Motor neuron (in vitro differentiated cells): ENCODE measurements at regions not wholly inside any gene's neighbourhood (a gene's known extent, or its start where the extent isn't known, plus 50 kb on each side); places are given as distances from the start of the nearest gene placed in this dataset.
A peak's percentile ranks its signal among the peaks of the same experiment; 100 is the strongest.

Experiments used
- ATAC-seq, 8 experiments: fragments of 200-7000 bp; cut with Tn5 transposase; replicated peaks in 6 of 8; 2 replicates each; pipeline ENCODE4 v1.8.0; 2021; ENCODE audit warnings: mild to moderate bottlenecking in 8 of 8, moderate library complexity in 8 of 8
- H3K27ac ChIP-seq, 2 donors: fragments of 250-450 bp; sonication (Bioruptor Pico); 2 replicates each; pipeline ENCODE4 v1.9.0; 2021; ENCODE audit warnings: antibody characterized with exemption in 2 of 2, mild to moderate bottlenecking in 2 of 2, moderate library complexity in 1 of 2
- H3K4me1 ChIP-seq, 2 donors: fragments of 250-450 bp; sonication (Bioruptor Pico); replicated peaks in 1 of 2; 2 replicates each; pipeline ENCODE4 v1.6.1; 2021; ENCODE audit warnings: antibody characterized with exemption in 2 of 2, mild to moderate bottlenecking in 2 of 2, moderate library complexity in 1 of 2
- H3K4me3 ChIP-seq, 5 donors: fragments of 250-450 bp; sonication (Bioruptor Pico); 2 replicates each; pipeline ENCODE4 v1.9.0; 2021; ENCODE audit warnings: antibody characterized with exemption in 5 of 5, mild to moderate bottlenecking in 5 of 5, moderate library complexity in 4 of 5
- WGBS, 10 experiments: fragments of 450-650 bp; shearing (Covaris generic); methylation state at CpG; one replicate each; pipeline ENCODE4 v1.0.0; 2022; 5-methylcytosine and 5-hydroxymethylcytosine counted together
- in situ Hi-C, 9 experiments: fragments of 400-800 bp; cut with MboI; loops; one replicate each; pipeline ENCODE4 v1.15.0; 2021; ENCODE audit warnings: low sequenced_read_pairs in 9 of 9, low pct_unique_long_range_greater_than_20kb in 2 of 9; ENCODE audit not compliant: unreplicated experiment in 9 of 9

- ATAC-seq = no peak
- in situ Hi-C loops = no loop called here
- no peaks in the 10 kb centered on the region for H3K4me1 ChIP-seq
- WGBS, 10 experiments = 0 to 94% (median 67%) methylated on average over 1 of the region's 1 CpG
- H3K27ac ChIP-seq = no peak overlapping the region
- H3K4me3 ChIP-seq = no peak overlapping the region
Measured at GRCh38 chr1:56169856-56170255, 409.5 kb downstream of the PLPP3 start.

DNA sequence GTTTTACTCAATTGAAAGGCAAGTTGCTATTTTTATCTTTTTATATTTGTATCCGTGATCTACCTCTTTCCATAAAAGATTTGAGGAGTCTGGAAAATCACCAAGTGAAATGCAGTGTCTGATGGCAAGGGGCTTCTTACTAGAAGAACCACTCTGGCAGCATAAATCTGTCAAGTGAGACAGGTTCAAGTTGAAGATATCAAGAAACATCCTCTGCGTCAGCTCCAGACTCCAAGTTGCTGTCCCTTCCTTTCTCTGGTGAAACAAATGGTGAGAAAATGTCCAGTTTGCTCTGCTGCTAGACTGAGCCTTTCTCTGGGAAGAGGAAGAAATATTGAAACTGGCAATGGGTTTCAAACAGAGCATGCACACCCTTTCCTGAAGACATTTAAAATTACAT lies 411.2 kb downstream of the PLPP3 start:
- in situ Hi-C loops = no loop called here
- Histone ChIP-seq H3K27ac (no peak overlapping the region), H3K4me3 (no peak overlapping the region), H3K4me1 (no peaks in the 10 kb centered on the region)
- WGBS, 10 experiments = 79 to 100% (median 94%) methylated on average over 1 to 2 of the region's 2 CpGs
- no peak for ATAC-seq

DNA sequence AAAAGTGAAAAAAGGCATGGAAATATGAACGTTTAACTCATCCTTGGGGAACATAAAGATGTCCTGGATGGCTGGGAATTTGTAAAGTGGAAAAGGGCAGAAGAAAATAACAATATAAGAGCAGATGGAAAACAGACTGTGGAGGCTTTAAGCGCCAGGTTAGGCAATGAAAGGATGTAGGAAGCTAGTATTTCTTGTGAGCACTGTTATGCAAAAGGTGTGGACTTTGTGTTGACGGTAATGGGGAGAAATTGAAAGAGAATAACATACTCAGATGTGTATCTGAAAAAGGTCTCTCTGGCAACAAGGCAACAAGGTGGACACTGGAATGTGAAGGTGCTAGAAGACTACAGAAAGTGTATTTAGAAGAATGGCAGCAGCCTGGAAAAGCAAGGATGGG lies 411.8 kb downstream of the PLPP3 start:
- Histone ChIP-seq H3K27ac (no peak overlapping the region), H3K4me1 (no peaks in the 10 kb centered on the region), H3K4me3 (no peak overlapping the region)
- 48 to 90% (median 65%) methylated on average over 1 to 3 of the region's 3 CpGs for WGBS, 10 experiments
- in situ Hi-C loops = no loop called here
- ATAC-seq = no peak

GRCh38 chr1:56160773-56161315 lies 418.5 kb downstream of the PLPP3 start:
- Histone ChIP-seq H3K4me1 (no peaks in the 10 kb centered on the region), H3K27ac (no peak overlapping the region), H3K4me3 (no peak overlapping the region)
- WGBS, 10 experiments = 8 to 92% (median 73%) methylated on average over 2 to 6 of the region's 6 CpGs
- ATAC-seq = no peak
- in situ Hi-C loops = no loop called here

- no peaks in the 10 kb centered on the region for H3K4me1 ChIP-seq
- H3K4me3 ChIP-seq = no peak overlapping the region
- in situ Hi-C loops = no loop called here
- no peak for ATAC-seq
- no peak overlapping the region for H3K27ac ChIP-seq
- 88 to 100% (median 94%) methylated on average over 1 to 5 of the region's 5 CpGs; no CpG with 5 or more reads in 4 of the 10 experiments for WGBS, 10 experiments
Measured at GRCh38 chr1:56156971-56157876, 422.1 kb downstream of the PLPP3 start.

- in situ Hi-C loops = no loop called here
- no peaks in the 10 kb centered on the region for H3K4me1 ChIP-seq
- ATAC-seq = peak in 1 of 8 experiments; percentile 30
- H3K4me3 ChIP-seq = no peak overlapping the region
- WGBS, 10 experiments = 58 to 100% (median 82%) methylated on average over 2 of the region's 2 CpGs; no CpG with 5 or more reads in 2 of the 10 experiments
- no peak overlapping the region for H3K27ac ChIP-seq
Measured at GRCh38 chr1:56153276-56153675, 426.1 kb downstream of the PLPP3 start.

- 79 to 100% (median 93%) methylated on average over 1 to 3 of the region's 3 CpGs; no CpG with 5 or more reads in 1 of the 10 experiments for WGBS, 10 experiments
- H3K4me1 ChIP-seq = no peaks in the 10 kb centered on the region
- in situ Hi-C loops = no loop called here
- H3K4me3 ChIP-seq = no peak overlapping the region
- no peak for ATAC-seq
- H3K27ac ChIP-seq = no peak overlapping the region
Measured at GRCh38 chr1:56152635-56153034, 426.7 kb downstream of the PLPP3 start.

DNA sequence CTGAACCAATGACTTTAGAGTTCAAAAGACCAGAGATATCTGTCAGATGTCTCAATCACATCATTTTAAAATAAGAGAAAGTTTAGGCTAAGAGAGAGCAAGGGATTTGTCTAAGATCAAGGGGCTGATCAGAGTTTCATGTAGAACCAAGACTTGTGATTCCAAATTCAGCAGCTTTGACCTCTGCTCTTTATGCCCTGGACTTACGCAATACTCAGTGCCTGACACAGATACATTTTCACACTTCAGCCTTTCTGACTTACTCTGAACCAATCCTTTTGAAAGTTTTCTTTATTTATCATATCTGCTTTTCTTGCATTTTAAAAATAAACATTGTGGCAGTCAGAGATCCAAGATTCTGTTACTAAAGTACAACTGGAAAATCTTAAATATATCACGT lies 428.0 kb downstream of the PLPP3 start:
- H3K4me1 ChIP-seq = no peaks in the 10 kb centered on the region
- WGBS, 10 experiments = 92 to 100% (median 97%) methylated on average over 1 to 2 of the region's 2 CpGs
- in situ Hi-C loops = no loop called here
- H3K27ac ChIP-seq = no peak overlapping the region
- H3K4me3 ChIP-seq = no peak overlapping the region
- no peak for ATAC-seq

- no peak for ATAC-seq
- no peaks in the 10 kb centered on the region for H3K4me1 ChIP-seq
- WGBS, 10 experiments = 0 to 92% (median 80%) methylated on average over 1 to 5 of the region's 5 CpGs; no CpG with 5 or more reads in 1 of the 10 experiments
- H3K4me3 ChIP-seq = no peak overlapping the region
- in situ Hi-C loops = no loop called here
- no peak overlapping the region for H3K27ac ChIP-seq
Measured at GRCh38 chr1:56150441-56151215, 428.7 kb downstream of the PLPP3 start.

GRCh38 chr1:56149761-56150160 lies 429.6 kb downstream of the PLPP3 start:
- in situ Hi-C loops = no loop called here
- Histone ChIP-seq H3K27ac (no peak overlapping the region), H3K4me3 (no peak overlapping the region), H3K4me1 (no peaks in the 10 kb centered on the region)
- ATAC-seq = no peak
- 70 to 100% (median 86%) methylated on average over 1 to 6 of the region's 6 CpGs for WGBS, 10 experiments

- in situ Hi-C loops = no loop called here
- WGBS, 10 experiments = 31 to 92% (median 74%) methylated on average over 1 to 6 of the region's 6 CpGs
- Histone ChIP-seq H3K4me3 (no peak overlapping the region), H3K27ac (no peak overlapping the region), H3K4me1 (no peaks in the 10 kb centered on the region)
- ATAC-seq = no peak
Measured at GRCh38 chr1:56148326-56149193, 430.8 kb downstream of the PLPP3 start.

DNA sequence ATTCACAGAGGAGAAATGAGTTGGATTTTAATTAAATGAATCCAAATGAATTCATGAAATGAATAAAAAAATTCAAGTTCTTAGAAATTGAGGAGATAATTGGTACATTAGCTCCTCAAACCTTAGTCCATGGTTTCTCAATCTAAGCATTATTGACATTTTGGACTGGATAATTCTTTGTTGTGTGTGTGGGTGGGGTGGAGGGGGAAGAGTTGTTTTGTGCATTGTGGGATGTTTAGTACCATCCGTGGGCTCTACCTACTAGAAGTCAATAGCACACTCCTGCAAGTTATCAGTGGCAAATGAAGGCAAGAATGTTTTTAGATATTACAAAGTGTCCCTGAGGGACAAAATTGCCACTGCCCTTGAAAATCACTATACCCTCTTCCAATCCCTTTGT lies 431.9 kb downstream of the PLPP3 start:
- H3K27ac ChIP-seq = no peak overlapping the region
- no peak overlapping the region for H3K4me3 ChIP-seq
- no peak for ATAC-seq
- no peaks in the 10 kb centered on the region for H3K4me1 ChIP-seq
- WGBS, 10 experiments = 0 to 100% (median 75%) methylated on average over 1 of the region's 1 CpG; no CpG with 5 or more reads in 5 of the 10 experiments
- in situ Hi-C loops = no loop called here
